ENCODE measurements at regions not wholly inside any gene's neighbourhood (a gene's known extent, or its start where the extent isn't known, plus 50 kb on each side); places are given as distances from the start of the nearest gene placed in this dataset.

DNA sequence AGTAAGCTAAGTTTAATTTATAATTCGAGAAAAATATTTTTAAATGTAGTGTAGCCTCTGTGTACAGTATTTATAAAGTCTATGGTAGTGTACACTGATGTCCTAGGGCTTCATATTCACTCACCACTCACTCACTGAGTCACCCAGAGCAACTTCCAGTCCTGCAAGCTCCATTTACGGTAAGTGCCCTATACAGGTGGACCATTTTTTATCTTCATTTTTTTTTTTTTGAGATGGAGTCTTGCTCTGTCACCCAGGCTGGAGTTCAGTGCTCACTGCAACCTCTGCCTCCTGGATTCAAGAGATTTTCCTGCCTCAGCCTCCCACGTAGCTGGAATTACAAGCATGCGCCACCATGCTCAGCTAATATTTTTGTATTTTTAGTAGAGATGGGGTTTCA lies 104.2 kb downstream of the PDCL3 start:
- TF ChIP-seq, protein P1, sequence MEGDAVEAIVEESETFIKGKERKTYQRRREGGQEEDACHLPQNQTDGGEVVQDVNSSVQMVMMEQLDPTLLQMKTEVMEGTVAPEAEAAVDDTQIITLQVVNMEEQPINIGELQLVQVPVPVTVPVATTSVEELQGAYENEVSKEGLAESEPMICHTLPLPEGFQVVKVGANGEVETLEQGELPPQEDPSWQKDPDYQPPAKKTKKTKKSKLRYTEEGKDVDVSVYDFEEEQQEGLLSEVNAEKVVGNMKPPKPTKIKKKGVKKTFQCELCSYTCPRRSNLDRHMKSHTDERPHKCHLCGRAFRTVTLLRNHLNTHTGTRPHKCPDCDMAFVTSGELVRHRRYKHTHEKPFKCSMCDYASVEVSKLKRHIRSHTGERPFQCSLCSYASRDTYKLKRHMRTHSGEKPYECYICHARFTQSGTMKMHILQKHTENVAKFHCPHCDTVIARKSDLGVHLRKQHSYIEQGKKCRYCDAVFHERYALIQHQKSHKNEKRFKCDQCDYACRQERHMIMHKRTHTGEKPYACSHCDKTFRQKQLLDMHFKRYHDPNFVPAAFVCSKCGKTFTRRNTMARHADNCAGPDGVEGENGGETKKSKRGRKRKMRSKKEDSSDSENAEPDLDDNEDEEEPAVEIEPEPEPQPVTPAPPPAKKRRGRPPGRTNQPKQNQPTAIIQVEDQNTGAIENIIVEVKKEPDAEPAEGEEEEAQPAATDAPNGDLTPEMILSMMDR (tag by site-specific recombination; IDR thresholded peaks at IDR 0.05): no peak
- no peak for TF ChIP-seq YY1 (tag by site-specific recombination; IDR thresholded peaks at IDR 0.05)

All from HEK293 (cell line).